ENCODE measurements at regions not wholly inside any gene's neighbourhood (a gene's known extent, or its start where the extent isn't known, plus 50 kb on each side); places are given as distances from the start of the nearest gene placed in this dataset.

DNA sequence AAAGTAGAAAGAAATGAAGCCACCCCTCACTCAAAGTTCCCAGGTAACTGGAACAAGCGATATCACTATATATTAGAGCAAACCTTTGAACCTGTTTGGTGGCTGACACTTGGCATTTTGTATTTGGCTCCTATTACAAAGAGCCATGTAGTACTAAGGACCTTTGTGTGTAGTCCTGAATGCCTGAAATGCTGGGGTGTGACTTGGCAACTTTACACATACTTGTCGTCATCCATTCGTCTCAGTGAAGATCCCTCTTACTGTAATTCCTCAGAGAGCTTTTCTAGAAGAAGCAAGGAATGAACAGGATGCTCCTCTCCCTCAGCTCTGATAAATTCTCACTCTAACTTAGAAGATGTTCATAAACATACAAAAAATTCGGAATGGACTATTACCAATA lies 216.1 kb upstream of the CDIN1 start:
- no peak for TF ChIP-seq EED (CRISPR knock-in tag; IDR thresholded peaks at IDR 0.05)
- TF ChIP-seq ZBTB7A (CRISPR knock-in tag; IDR thresholded peaks at IDR 0.05): no peak
- TF ChIP-seq FOXM1 (CRISPR knock-in tag; IDR thresholded peaks at IDR 0.05): no peak
- no peak for TF ChIP-seq POLR2A (IDR thresholded peaks at IDR 0.05; ENCODE audit: insufficient read depth in 1 of 2, low read depth in 2 of 2, low read length in 2 of 2)
- TF ChIP-seq, protein P1, sequence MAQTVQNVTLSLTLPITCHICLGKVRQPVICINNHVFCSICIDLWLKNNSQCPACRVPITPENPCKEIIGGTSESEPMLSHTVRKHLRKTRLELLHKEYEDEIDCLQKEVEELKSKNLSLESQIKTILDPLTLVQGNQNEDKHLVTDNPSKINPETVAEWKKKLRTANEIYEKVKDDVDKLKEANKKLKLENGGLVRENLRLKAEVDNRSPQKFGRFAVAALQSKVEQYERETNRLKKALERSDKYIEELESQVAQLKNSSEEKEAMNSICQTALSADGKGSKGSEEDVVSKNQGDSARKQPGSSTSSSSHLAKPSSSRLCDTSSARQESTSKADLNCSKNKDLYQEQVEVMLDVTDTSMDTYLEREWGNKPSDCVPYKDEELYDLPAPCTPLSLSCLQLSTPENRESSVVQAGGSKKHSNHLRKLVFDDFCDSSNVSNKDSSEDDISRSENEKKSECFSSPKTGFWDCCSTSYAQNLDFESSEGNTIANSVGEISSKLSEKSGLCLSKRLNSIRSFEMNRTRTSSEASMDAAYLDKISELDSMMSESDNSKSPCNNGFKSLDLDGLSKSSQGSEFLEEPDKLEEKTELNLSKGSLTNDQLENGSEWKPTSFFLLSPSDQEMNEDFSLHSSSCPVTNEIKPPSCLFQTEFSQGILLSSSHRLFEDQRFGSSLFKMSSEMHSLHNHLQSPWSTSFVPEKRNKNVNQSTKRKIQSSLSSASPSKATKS (CRISPR knock-in tag; IDR thresholded peaks at IDR 0.05): no peak
- TF ChIP-seq, protein P2, sequence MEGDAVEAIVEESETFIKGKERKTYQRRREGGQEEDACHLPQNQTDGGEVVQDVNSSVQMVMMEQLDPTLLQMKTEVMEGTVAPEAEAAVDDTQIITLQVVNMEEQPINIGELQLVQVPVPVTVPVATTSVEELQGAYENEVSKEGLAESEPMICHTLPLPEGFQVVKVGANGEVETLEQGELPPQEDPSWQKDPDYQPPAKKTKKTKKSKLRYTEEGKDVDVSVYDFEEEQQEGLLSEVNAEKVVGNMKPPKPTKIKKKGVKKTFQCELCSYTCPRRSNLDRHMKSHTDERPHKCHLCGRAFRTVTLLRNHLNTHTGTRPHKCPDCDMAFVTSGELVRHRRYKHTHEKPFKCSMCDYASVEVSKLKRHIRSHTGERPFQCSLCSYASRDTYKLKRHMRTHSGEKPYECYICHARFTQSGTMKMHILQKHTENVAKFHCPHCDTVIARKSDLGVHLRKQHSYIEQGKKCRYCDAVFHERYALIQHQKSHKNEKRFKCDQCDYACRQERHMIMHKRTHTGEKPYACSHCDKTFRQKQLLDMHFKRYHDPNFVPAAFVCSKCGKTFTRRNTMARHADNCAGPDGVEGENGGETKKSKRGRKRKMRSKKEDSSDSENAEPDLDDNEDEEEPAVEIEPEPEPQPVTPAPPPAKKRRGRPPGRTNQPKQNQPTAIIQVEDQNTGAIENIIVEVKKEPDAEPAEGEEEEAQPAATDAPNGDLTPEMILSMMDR (CRISPR knock-in tag; IDR thresholded peaks at IDR 0.05): no peak
- TF ChIP-seq ZNF33A (CRISPR knock-in tag; IDR thresholded peaks at IDR 0.05; ENCODE audit: borderline replicate concordance): no peak

All from HepG2 (cell line).